Neuron (in vitro differentiated cells): ENCODE measurements at regions not wholly inside any gene's neighbourhood (a gene's known extent, or its start where the extent isn't known, plus 50 kb on each side); places are given as distances from the start of the nearest gene placed in this dataset.

Experiments used
- H2AFZ ChIP-seq: one replicate; pipeline ENCODE4 v1.6.1; 2013; ENCODE audit warnings: low read depth, mild to moderate bottlenecking, inconsistent platforms, low read length, moderate library complexity
- H3K27me3 ChIP-seq: one replicate; pipeline ENCODE4 v1.6.1; 2013; ENCODE audit warnings: low read length; ENCODE audit not compliant: insufficient read depth
- H3K36me3 ChIP-seq: one replicate; pipeline ENCODE4 v1.6.1; 2013; ENCODE audit warnings: low read length; ENCODE audit not compliant: insufficient read depth
- H3K4me1 ChIP-seq: one replicate; pipeline ENCODE4 v1.6.1; 2013; ENCODE audit warnings: low read length; ENCODE audit not compliant: insufficient read depth
- H3K4me3 ChIP-seq: 2 replicates; pipeline ENCODE4 v1.5.1; 2013; ENCODE audit warnings: mild to moderate bottlenecking, low read length, moderate library complexity
- H3K9me3 ChIP-seq: one replicate; pipeline ENCODE4 v1.6.1; 2013; ENCODE audit warnings: low read length

DNA sequence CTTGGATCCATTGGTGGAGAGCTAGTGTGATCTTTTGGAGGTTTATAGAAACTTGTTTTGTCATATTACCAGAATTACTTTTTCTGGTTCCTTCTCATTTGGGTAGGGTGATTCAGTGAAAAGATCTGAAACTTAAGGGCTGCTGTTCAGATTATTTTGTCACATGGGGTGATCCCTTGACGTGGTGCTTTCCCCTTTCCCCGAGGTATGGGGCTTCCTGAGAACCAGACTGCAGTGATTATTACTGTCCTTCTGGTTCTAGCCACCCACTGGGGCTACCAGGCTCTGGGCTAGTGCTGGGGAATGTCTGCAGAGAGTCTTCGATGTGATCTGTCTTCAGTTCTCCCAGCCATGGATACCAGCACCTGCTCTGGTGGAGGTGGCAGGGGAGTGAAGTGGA, 1030.0 kb downstream of the GRM8 start:
- Histone ChIP-seq H3K27me3 (no peaks in the 10 kb centered on the region), H3K9me3 (no peaks in the 10 kb centered on the region)

DNA sequence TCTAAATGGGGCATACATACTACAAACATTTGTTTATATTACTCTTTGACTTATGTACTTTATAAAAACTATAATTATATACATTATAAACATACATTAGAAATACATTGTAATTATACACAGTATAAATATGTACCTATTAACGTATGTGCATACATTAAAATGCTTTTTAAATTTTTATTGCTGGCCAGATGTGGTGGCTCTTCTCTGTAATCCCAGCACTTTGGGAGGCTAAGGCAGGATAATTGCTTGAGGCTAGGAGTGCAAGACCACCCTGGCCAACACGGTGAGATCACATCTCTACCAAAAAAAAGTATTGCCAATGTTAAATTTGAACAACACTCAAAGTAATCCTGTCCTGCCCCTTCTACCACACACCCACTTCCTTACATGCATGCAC, 1037.0 kb downstream of the GRM8 start:
- Histone ChIP-seq H2AFZ (no peak overlapping the region), H3K4me1 (no peaks in the 10 kb centered on the region), H3K27me3 (no peaks in the 10 kb centered on the region), H3K4me3 (no peak overlapping the region), H3K9me3 (no peaks in the 10 kb centered on the region), H3K36me3 (no peaks in the 10 kb centered on the region)

More for the DNA sequence above, 1030.0 kb downstream of the GRM8 start:
- no peaks in the 10 kb centered on the region for H3K36me3 ChIP-seq
- peaks cover under 1% of the 10 kb centered on the region for H3K4me1 ChIP-seq
- no peak overlapping the region for H2AFZ ChIP-seq
- H3K4me3 ChIP-seq = no peak overlapping the region

- H3K4me3 ChIP-seq = no peak overlapping the region
- no peaks in the 10 kb centered on the region for H3K9me3 ChIP-seq
- no peaks in the 10 kb centered on the region for H3K27me3 ChIP-seq
- H2AFZ ChIP-seq = no peak overlapping the region
- no peaks in the 10 kb centered on the region for H3K36me3 ChIP-seq
- no peaks in the 10 kb centered on the region for H3K4me1 ChIP-seq
These were observed 1038.9 kb downstream of the GRM8 start for GRCh38 chr7:126213876-126214275.

GRCh38 chr7:126211875-126212274, 1040.9 kb downstream of the GRM8 start:
- Histone ChIP-seq H3K4me3 (no peak overlapping the region), H3K9me3 (no peaks in the 10 kb centered on the region), H3K36me3 (no peaks in the 10 kb centered on the region), H3K4me1 (no peaks in the 10 kb centered on the region), H2AFZ (no peak overlapping the region), H3K27me3 (no peaks in the 10 kb centered on the region)

GRCh38 chr7:126210707-126211106, 1042.0 kb downstream of the GRM8 start:
- Histone ChIP-seq H3K27me3 (no peaks in the 10 kb centered on the region), H2AFZ (no peak overlapping the region), H3K36me3 (no peaks in the 10 kb centered on the region), H3K4me1 (no peaks in the 10 kb centered on the region), H3K4me3 (no peak overlapping the region), H3K9me3 (no peaks in the 10 kb centered on the region)

GRCh38 chr7:126203185-126203584, 1049.6 kb downstream of the GRM8 start:
- no peaks in the 10 kb centered on the region for H3K27me3 ChIP-seq
- no peak overlapping the region for H2AFZ ChIP-seq
- H3K9me3 ChIP-seq = no peaks in the 10 kb centered on the region
- no peak overlapping the region for H3K4me3 ChIP-seq
- no peaks in the 10 kb centered on the region for H3K4me1 ChIP-seq
- no peaks in the 10 kb centered on the region for H3K36me3 ChIP-seq

GRCh38 chr7:126202177-126202576, 1050.6 kb downstream of the GRM8 start:
- Histone ChIP-seq H3K9me3 (no peaks in the 10 kb centered on the region), H3K4me3 (no peak overlapping the region), H3K36me3 (no peaks in the 10 kb centered on the region), H3K27me3 (no peaks in the 10 kb centered on the region), H2AFZ (no peak overlapping the region), H3K4me1 (no peaks in the 10 kb centered on the region)

DNA sequence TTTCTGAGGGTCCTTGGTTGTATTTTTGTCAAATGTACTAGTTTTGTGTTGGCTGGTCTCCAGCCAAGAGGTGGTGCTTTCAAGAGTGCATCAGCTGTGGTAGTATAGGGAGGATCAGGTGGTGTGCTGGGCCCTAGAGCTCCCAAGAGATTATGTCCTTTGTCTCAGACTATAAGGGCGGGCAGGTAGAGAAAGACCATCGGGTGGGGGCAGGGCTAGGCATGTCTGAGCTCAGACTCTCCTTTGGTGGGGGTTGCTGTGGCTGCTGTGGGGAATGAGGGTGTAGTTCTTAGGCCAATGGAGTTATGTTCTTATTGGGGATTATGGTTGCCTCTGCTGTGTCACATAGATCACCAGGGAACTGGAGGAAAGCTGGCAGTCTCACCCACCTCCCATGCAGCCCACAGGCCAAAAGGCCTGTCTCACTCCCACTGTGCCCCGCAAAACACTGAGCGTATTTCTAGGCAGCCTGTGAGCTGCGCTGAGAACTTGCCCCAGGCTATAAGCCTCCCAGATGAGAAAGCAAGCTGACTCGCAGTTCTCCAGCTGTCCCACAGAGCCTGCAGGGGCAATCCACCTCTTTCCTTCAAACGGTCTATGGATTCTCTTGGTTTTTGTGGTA, 1066.7 kb downstream of the GRM8 start:
- no peaks in the 10 kb centered on the region for H3K9me3 ChIP-seq
- H3K4me3 ChIP-seq = no peak overlapping the region
- H2AFZ ChIP-seq = no peak overlapping the region
- no peaks in the 10 kb centered on the region for H3K27me3 ChIP-seq
- H3K4me1 ChIP-seq = no peaks in the 10 kb centered on the region
- no peaks in the 10 kb centered on the region for H3K36me3 ChIP-seq

DNA sequence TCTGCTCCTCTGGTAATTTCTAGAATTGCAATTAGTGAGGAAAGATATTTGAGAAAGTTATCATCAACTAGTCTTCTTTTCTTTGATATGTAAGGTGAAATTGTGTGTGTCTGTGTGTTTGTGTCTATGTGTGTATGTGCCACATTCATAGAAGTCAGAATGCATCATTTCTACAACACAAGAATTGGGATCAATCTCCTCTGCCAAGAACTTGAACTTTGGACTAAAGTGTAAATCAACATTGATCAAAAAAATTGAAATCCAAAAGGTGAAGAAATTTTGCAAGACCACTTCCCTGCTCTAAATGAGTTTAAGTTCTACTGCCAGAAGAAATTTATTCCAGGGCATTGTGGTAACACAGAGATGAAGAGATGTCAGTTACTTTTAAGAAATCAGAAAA, 1072.8 kb downstream of the GRM8 start:
- Histone ChIP-seq H3K27me3 (no peaks in the 10 kb centered on the region), H3K4me1 (no peaks in the 10 kb centered on the region), H2AFZ (no peak overlapping the region), H3K4me3 (no peak overlapping the region), H3K36me3 (no peaks in the 10 kb centered on the region), H3K9me3 (no peaks in the 10 kb centered on the region)

- Histone ChIP-seq H3K36me3 (no peaks in the 10 kb centered on the region), H3K4me3 (no peak overlapping the region), H3K9me3 (no peaks in the 10 kb centered on the region), H2AFZ (no peak overlapping the region), H3K4me1 (no peaks in the 10 kb centered on the region), H3K27me3 (no peaks in the 10 kb centered on the region)
These were observed 1073.9 kb downstream of the GRM8 start for GRCh38 chr7:126178865-126179264.

DNA sequence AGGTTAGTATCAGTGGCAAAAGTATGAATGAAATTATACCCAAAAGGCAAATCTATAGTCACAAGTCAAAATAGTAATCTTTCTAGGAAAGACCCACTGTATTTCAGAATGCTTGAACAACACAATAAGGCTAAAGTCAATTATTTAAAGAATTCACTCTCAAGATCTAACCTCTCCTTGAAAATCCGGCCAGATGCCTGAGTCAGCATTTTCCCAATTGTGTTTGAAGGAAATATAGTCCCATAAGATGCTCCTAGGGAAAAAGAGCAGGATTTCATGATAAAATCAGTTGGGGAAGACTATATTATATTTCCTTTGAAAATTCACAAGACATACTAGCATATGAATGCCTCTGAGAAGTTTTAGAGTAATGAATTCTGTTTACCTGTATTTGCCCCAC, 1075.0 kb downstream of the GRM8 start:
- no peaks in the 10 kb centered on the region for H3K9me3 ChIP-seq
- H3K27me3 ChIP-seq = no peaks in the 10 kb centered on the region
- no peaks in the 10 kb centered on the region for H3K36me3 ChIP-seq
- H2AFZ ChIP-seq = no peak overlapping the region
- H3K4me1 ChIP-seq = no peaks in the 10 kb centered on the region
- no peak overlapping the region for H3K4me3 ChIP-seq

DNA sequence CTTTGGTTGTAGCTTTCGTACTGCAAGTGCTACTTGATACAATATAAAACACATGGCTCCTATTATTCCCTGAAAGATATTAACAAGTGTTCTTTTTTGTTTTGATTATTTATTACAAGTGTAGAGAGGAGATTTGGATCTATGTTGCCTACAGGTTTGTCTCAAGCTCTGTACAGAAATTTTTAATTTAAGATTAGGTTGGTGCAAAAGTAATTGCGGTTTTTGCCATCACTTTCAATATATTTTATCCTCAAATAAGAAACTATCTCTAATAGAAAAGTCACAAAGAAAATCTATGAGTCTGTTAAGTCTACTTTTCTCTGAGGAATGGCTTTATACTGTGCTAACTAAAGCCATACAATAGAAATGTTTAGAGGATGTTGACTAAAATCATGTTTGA, 1086.1 kb downstream of the GRM8 start:
- Histone ChIP-seq H3K4me1 (no peaks in the 10 kb centered on the region), H2AFZ (no peak overlapping the region), H3K4me3 (no peak overlapping the region), H3K27me3 (no peaks in the 10 kb centered on the region), H3K9me3 (no peaks in the 10 kb centered on the region), H3K36me3 (no peaks in the 10 kb centered on the region)

DNA sequence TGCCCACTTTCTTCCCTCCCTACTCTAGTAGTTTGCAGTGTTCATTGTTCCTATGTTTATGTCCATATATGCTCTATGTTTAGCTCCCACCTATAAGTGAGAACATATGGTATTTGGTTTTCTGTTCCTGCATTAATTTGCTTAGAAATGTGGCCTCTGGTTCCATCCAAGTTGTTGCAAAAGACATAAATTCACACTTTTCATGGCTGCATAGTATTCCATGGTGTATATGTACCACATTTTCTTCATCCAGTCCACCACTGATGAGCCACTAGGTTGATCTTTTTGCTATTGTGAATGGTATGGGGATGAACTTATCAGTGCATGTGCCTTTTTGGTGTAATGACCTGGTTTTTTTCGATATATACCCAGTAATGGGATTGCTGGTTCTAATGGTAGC, 1089.1 kb downstream of the GRM8 start:
- Histone ChIP-seq H3K36me3 (no peaks in the 10 kb centered on the region), H3K4me3 (no peak overlapping the region), H3K27me3 (no peaks in the 10 kb centered on the region), H3K9me3 (no peaks in the 10 kb centered on the region), H2AFZ (no peak overlapping the region), H3K4me1 (no peaks in the 10 kb centered on the region)

DNA sequence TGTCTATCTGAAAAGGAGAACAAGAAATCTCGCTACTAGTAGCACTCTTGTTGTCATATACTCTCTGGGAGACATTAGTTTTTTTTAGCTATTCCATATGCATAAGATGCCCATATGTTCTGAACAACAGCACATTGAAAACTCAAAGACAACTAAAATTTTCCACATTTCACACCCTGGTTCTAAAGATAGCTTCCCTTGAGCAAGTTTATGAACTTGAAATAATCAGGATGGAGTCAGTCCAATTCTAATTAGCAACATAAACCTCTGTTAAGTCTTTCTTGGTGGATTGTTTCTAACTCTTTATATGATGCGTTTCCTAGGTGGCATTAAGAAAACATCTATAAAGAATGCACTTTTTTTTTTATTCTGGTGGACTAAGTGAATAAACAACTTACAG, 1095.3 kb downstream of the GRM8 start:
- Histone ChIP-seq H3K9me3 (no peaks in the 10 kb centered on the region), H3K36me3 (no peaks in the 10 kb centered on the region), H2AFZ (no peak overlapping the region), H3K4me3 (no peak overlapping the region), H3K27me3 (no peaks in the 10 kb centered on the region), H3K4me1 (no peaks in the 10 kb centered on the region)
